WTC11 (cell line): ENCODE measurements at regions not wholly inside any gene's neighbourhood (a gene's known extent, or its start where the extent isn't known, plus 50 kb on each side); places are given as distances from the start of the nearest gene placed in this dataset.

ENCODE experiments used
- ATAC-seq: fragments of 200-7000 bp; cut with Tn5 transposase; 2 replicates; pipeline ENCODE4 v1.10.0; 2021; ENCODE audit warnings: mild to moderate bottlenecking, moderate library complexity
- CTCF ChIA-PET: fragments of 300-600 bp; sonication (Branson Sonifier 250); formaldehyde crosslinking; loops from one replicate; lab custom pipeline; 2021; ENCODE audit warnings: antibody characterized with exemption; lab: Charles Lee
- POLR2A ChIA-PET: fragments of 350-600 bp; sonication (Branson Sonifier 250); formaldehyde crosslinking; loops from one replicate; lab custom pipeline; 2021; ENCODE audit warnings: antibody characterized with exemption; lab: Charles Lee
- DNase-seq: peaks from one replicate; pipeline ENCODE4 v3.0.0; 2021; ENCODE audit warnings: low spot score
- H3K27ac Mint-ChIP-seq: 2 replicates; pipeline ENCODE4 v1.8.0; 2021; ENCODE audit warnings: mixed read lengths
- H3K27me3 Mint-ChIP-seq: 2 replicates; pipeline ENCODE4 v1.8.0; 2021; ENCODE audit warnings: low read depth, mild to moderate bottlenecking, moderate library complexity, mixed read lengths
- H3K36me3 Mint-ChIP-seq: 2 replicates; pipeline ENCODE4 v1.8.0; 2021; ENCODE audit warnings: mixed read lengths
- H3K4me1 Mint-ChIP-seq: 2 replicates; pipeline ENCODE4 v1.8.0; 2022; ENCODE audit warnings: mixed read lengths
- H3K4me3 Mint-ChIP-seq: 2 replicates; pipeline ENCODE4 v1.8.0; 2021; ENCODE audit warnings: mild to moderate bottlenecking, moderate library complexity, mixed read lengths
- H3K9me3 Mint-ChIP-seq: 2 replicates; pipeline ENCODE4 v1.8.0; 2021; ENCODE audit warnings: mixed read lengths
- FOXP1 ChIP-seq: sonication (generic); formaldehyde crosslinking; IDR thresholded peaks from 2 replicates; pipeline ENCODE4 v1.8.0; 2022; ENCODE audit warnings: missing genetic modification reagents, mild to moderate bottlenecking, moderate library complexity, borderline replicate concordance
- JAZF1 ChIP-seq: fragments of 250-450 bp; sonication (Bioruptor Pico); IDR thresholded peaks from 2 replicates; pipeline ENCODE4 v1.9.0; 2021; ENCODE audit warnings: moderate library complexity, mild to moderate bottlenecking, inconsistent platforms
- MYBL2 ChIP-seq: sonication (generic); formaldehyde crosslinking; IDR thresholded peaks from 2 replicates; pipeline ENCODE4 v1.8.1; 2023; ENCODE audit warnings: mild to moderate bottlenecking, moderate library complexity, missing genetic modification reagents
- NFYB ChIP-seq: sonication (generic); formaldehyde crosslinking; conservative IDR thresholded peaks from 2 replicates; pipeline ENCODE4 v1.8.0; 2022; ENCODE audit warnings: low read depth, missing genetic modification reagents
- PRRX2 ChIP-seq: fragments of 250-450 bp; sonication (Bioruptor Pico); IDR thresholded peaks from 2 replicates; pipeline ENCODE4 v1.8.0; 2021; ENCODE audit warnings: mild to moderate bottlenecking
- SP1 ChIP-seq: sonication (generic); formaldehyde crosslinking; conservative IDR thresholded peaks from 2 replicates; pipeline ENCODE4 v1.8.1; 2022; ENCODE audit warnings: missing genetic modification reagents
- TCF7 ChIP-seq: sonication (generic); formaldehyde crosslinking; IDR thresholded peaks from 2 replicates; pipeline ENCODE4 v1.8.0; 2022; ENCODE audit warnings: mild to moderate bottlenecking, low read depth, missing genetic modification reagents, moderate library complexity
- TP53 ChIP-seq: sonication (generic); formaldehyde crosslinking; IDR thresholded peaks from 2 replicates; pipeline ENCODE4 v1.8.1; 2023; ENCODE audit warnings: mild to moderate bottlenecking, missing genetic modification reagents
- ZNF219 ChIP-seq: sonication (generic); formaldehyde crosslinking; IDR thresholded peaks from 2 replicates; pipeline ENCODE4 v1.8.0; 2023; ENCODE audit warnings: missing genetic modification reagents, mild to moderate bottlenecking, borderline replicate concordance
- ZNF416 ChIP-seq: fragments of 250-450 bp; sonication (Bioruptor Pico); IDR thresholded peaks from 2 replicates; pipeline ENCODE4 v1.9.0; 2021; ENCODE audit warnings: mild to moderate bottlenecking, inconsistent platforms
- ZNF423 ChIP-seq: fragments of 250-450 bp; sonication (Bioruptor Pico); IDR thresholded peaks from 2 replicates; pipeline ENCODE4 v2.1.2; 2022; ENCODE audit warnings: mild to moderate bottlenecking, moderate library complexity
- TF ChIP-seq, protein P1 (sequence below): sonication (generic); formaldehyde crosslinking; IDR thresholded peaks from 2 replicates; pipeline ENCODE4 v1.8.1; 2022; ENCODE audit warnings: low read depth, missing genetic modification reagents, borderline replicate concordance
- TF ChIP-seq, protein P2 (sequence below): sonication (generic); formaldehyde crosslinking; IDR thresholded peaks from 2 replicates; pipeline ENCODE4 v1.8.0; 2022; ENCODE audit warnings: mild to moderate bottlenecking, missing genetic modification reagents
- TF ChIP-seq, protein P3 (sequence below): fragments of 250-450 bp; sonication (Bioruptor Pico); IDR thresholded peaks from 2 replicates; pipeline ENCODE4 v1.9.0; 2021; ENCODE audit warnings: mild to moderate bottlenecking, borderline replicate concordance
- TF ChIP-seq, protein P4 (sequence below): sonication (generic); formaldehyde crosslinking; IDR thresholded peaks from 2 replicates; pipeline ENCODE4 v1.8.1; 2023; ENCODE audit warnings: mild to moderate bottlenecking, missing genetic modification reagents
- TF ChIP-seq, protein P5 (sequence below): sonication (generic); formaldehyde crosslinking; IDR thresholded peaks from 2 replicates; pipeline ENCODE4 v1.8.1; 2022; ENCODE audit warnings: missing genetic modification reagents, borderline replicate concordance
- TF ChIP-seq, protein P6 (sequence below): sonication (generic); formaldehyde crosslinking; IDR thresholded peaks from 2 replicates; pipeline ENCODE4 v1.8.0; 2023; ENCODE audit warnings: mild to moderate bottlenecking, missing genetic modification reagents

DNA sequence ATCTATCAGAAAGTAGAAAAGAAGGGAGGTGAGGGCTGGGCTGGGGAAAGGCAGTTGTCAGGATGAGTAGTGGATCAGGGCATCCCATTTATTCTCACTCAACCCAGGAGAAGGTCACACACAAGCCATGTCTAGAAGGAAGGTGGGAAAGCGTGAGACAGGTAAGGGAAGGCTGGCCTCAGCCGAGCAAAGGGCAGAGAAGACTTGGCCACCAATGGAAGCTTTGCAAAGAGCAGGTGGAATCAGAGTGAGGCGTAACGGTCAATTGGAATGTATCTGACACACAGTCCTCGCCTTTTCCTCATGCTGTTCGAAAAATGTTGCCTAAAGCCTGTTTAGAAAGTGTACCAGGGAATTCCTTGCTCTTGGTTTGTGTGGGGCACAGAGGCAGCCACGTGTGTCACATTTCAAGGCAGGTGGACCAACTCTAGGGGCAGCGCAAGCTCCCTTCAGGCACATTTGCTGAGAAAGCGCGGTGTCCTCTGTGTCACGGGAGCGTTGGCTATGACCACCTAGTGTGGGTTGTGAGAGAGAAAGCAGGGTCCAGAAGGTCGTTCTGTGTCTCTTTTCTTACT, 118.8 kb upstream of the SPATA13 start:
- Mint-ChIP-seq H3K9me3 (peaks cover 7% of the 10 kb centered on the region), H3K27me3 (peaks cover 54% of the 10 kb centered on the region), H3K4me3 (no peak overlapping the region), H3K27ac (no peak overlapping the region), H3K4me1 (peaks cover 20% of the 10 kb centered on the region)
- CTCF ChIA-PET = interaction anchor here (0.9 to 3.5 kb wide), 5 partner anchors 11 to 187 kb away, joined by 3 to 29 read pairs (median 5); no protein-coding TSS in a partner anchor
- POLR2A ChIA-PET = no interaction called here
- ATAC-seq (no peak), DNase-seq (no peak)
- no peak for TF ChIP-seq JAZF1 (CRISPR knock-in tag)
- no peak for TF ChIP-seq NFYB (CRISPR knock-in tag)
- TF ChIP-seq, protein P1, sequence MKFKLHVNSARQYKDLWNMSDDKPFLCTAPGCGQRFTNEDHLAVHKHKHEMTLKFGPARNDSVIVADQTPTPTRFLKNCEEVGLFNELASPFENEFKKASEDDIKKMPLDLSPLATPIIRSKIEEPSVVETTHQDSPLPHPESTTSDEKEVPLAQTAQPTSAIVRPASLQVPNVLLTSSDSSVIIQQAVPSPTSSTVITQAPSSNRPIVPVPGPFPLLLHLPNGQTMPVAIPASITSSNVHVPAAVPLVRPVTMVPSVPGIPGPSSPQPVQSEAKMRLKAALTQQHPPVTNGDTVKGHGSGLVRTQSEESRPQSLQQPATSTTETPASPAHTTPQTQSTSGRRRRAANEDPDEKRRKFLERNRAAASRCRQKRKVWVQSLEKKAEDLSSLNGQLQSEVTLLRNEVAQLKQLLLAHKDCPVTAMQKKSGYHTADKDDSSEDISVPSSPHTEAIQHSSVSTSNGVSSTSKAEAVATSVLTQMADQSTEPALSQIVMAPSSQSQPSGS = no peak
- TF ChIP-seq PRRX2 (CRISPR knock-in tag) = no peak
- TF ChIP-seq, protein P2, sequence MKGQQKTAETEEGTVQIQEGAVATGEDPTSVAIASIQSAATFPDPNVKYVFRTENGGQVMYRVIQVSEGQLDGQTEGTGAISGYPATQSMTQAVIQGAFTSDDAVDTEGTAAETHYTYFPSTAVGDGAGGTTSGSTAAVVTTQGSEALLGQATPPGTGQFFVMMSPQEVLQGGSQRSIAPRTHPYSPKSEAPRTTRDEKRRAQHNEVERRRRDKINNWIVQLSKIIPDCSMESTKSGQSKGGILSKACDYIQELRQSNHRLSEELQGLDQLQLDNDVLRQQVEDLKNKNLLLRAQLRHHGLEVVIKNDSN (CRISPR knock-in tag) = no peak
- TF ChIP-seq FOXP1 (CRISPR knock-in tag) = no peak
- TF ChIP-seq ZNF219 (CRISPR knock-in tag) = no peak
- TF ChIP-seq, all 79 proteins: peak for 0
- H3K36me3 Mint-ChIP-seq = peaks cover 7% of the 10 kb centered on the region

DNA sequence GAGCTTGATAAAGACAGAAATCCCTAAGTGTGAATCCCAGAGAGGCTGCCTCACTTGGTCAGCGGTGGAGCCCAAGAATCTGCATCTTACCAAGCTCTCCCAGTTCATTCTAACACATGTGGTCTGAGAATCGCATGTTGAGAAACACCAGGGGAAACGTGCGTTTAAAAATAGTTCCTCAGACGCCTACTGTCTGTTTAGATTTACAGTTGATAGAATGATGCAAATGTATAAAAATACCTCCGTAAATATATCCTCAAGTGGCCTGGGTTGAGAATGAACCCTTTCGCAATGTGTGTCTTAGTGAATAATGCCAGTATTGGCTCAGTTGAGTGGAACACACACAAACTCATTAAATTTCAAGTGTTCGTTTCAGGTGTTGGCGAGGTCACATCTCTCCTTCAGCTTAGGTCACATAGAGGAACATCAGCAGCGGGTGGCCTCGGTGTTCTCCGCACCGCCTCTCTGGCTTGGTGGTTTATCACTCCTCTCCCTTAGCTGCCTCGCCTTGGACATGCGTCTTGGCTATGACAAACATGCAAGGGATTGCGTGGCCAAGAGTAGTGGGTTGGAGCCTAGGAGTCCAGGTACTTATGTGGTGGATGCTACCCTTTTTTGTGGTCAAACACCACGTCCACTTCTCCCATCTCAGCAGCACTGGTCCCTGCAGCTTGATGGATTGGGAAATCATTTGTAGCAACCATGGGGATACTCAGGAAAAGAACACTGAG, 117.6 kb upstream of the SPATA13 start:
- H3K4me3 Mint-ChIP-seq = no peak overlapping the region
- TF ChIP-seq TCF7 (CRISPR knock-in tag) (no peak), SP1 (CRISPR knock-in tag) (no peak), TP53 (CRISPR knock-in tag) (no peak), ZNF416 (CRISPR knock-in tag) (no peak), MYBL2 (CRISPR knock-in tag) (no peak), ZNF423 (CRISPR knock-in tag) (no peak)
- TF ChIP-seq, protein P3, sequence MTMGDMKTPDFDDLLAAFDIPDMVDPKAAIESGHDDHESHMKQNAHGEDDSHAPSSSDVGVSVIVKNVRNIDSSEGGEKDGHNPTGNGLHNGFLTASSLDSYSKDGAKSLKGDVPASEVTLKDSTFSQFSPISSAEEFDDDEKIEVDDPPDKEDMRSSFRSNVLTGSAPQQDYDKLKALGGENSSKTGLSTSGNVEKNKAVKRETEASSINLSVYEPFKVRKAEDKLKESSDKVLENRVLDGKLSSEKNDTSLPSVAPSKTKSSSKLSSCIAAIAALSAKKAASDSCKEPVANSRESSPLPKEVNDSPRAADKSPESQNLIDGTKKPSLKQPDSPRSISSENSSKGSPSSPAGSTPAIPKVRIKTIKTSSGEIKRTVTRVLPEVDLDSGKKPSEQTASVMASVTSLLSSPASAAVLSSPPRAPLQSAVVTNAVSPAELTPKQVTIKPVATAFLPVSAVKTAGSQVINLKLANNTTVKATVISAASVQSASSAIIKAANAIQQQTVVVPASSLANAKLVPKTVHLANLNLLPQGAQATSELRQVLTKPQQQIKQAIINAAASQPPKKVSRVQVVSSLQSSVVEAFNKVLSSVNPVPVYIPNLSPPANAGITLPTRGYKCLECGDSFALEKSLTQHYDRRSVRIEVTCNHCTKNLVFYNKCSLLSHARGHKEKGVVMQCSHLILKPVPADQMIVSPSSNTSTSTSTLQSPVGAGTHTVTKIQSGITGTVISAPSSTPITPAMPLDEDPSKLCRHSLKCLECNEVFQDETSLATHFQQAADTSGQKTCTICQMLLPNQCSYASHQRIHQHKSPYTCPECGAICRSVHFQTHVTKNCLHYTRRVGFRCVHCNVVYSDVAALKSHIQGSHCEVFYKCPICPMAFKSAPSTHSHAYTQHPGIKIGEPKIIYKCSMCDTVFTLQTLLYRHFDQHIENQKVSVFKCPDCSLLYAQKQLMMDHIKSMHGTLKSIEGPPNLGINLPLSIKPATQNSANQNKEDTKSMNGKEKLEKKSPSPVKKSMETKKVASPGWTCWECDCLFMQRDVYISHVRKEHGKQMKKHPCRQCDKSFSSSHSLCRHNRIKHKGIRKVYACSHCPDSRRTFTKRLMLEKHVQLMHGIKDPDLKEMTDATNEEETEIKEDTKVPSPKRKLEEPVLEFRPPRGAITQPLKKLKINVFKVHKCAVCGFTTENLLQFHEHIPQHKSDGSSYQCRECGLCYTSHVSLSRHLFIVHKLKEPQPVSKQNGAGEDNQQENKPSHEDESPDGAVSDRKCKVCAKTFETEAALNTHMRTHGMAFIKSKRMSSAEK (CRISPR knock-in tag) = no peak
- TF ChIP-seq, protein P4, sequence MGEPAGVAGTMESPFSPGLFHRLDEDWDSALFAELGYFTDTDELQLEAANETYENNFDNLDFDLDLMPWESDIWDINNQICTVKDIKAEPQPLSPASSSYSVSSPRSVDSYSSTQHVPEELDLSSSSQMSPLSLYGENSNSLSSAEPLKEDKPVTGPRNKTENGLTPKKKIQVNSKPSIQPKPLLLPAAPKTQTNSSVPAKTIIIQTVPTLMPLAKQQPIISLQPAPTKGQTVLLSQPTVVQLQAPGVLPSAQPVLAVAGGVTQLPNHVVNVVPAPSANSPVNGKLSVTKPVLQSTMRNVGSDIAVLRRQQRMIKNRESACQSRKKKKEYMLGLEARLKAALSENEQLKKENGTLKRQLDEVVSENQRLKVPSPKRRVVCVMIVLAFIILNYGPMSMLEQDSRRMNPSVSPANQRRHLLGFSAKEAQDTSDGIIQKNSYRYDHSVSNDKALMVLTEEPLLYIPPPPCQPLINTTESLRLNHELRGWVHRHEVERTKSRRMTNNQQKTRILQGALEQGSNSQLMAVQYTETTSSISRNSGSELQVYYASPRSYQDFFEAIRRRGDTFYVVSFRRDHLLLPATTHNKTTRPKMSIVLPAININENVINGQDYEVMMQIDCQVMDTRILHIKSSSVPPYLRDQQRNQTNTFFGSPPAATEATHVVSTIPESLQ = no peak
- TF ChIP-seq, protein P5, sequence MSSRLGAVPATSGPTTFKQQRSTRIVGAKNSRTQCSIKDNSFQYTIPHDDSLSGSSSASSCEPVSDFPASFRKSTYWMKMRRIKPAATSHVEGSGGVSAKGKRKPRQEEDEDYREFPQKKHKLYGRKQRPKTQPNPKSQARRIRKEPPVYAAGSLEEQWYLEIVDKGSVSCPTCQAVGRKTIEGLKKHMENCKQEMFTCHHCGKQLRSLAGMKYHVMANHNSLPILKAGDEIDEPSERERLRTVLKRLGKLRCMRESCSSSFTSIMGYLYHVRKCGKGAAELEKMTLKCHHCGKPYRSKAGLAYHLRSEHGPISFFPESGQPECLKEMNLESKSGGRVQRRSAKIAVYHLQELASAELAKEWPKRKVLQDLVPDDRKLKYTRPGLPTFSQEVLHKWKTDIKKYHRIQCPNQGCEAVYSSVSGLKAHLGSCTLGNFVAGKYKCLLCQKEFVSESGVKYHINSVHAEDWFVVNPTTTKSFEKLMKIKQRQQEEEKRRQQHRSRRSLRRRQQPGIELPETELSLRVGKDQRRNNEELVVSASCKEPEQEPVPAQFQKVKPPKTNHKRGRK = no peak
- TF ChIP-seq, protein P1 = no peak
- TF ChIP-seq, protein P6, sequence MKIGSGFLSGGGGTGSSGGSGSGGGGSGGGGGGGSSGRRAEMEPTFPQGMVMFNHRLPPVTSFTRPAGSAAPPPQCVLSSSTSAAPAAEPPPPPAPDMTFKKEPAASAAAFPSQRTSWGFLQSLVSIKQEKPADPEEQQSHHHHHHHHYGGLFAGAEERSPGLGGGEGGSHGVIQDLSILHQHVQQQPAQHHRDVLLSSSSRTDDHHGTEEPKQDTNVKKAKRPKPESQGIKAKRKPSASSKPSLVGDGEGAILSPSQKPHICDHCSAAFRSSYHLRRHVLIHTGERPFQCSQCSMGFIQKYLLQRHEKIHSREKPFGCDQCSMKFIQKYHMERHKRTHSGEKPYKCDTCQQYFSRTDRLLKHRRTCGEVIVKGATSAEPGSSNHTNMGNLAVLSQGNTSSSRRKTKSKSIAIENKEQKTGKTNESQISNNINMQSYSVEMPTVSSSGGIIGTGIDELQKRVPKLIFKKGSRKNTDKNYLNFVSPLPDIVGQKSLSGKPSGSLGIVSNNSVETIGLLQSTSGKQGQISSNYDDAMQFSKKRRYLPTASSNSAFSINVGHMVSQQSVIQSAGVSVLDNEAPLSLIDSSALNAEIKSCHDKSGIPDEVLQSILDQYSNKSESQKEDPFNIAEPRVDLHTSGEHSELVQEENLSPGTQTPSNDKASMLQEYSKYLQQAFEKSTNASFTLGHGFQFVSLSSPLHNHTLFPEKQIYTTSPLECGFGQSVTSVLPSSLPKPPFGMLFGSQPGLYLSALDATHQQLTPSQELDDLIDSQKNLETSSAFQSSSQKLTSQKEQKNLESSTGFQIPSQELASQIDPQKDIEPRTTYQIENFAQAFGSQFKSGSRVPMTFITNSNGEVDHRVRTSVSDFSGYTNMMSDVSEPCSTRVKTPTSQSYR (CRISPR knock-in tag) = no peak

More for the DNA sequence above, 117.6 kb upstream of the SPATA13 start:
- Mint-ChIP-seq H3K27me3 (peaks cover 54% of the 10 kb centered on the region), H3K27ac (no peak overlapping the region), H3K4me1 (peaks cover 24% of the 10 kb centered on the region), H3K36me3 (peaks cover 12% of the 10 kb centered on the region), H3K9me3 (peaks cover 13% of the 10 kb centered on the region)
- DNase-seq = no peak
- ATAC-seq = no peak
- ChIA-PET CTCF (interaction anchor here (0.7 to 1.1 kb wide), 3 partner anchors 10 to 1111 kb away, joined by 3 read pairs; no protein-coding TSS in a partner anchor), POLR2A (no interaction called here)
